Body of pancreas (tissue), 4 donors: ENCODE measurements at regions not wholly inside any gene's neighbourhood (a gene's known extent, or its start where the extent isn't known, plus 50 kb on each side); places are given as distances from the start of the nearest gene placed in this dataset.

ENCODE experiments used
- ATAC-seq: fragments of 150-250 bp; one replicate; pipeline ENCODE4 v1.9.1; 2016
- DNase-seq, 4 donors: peaks; one replicate each; pipeline ENCODE4 v3.0.0-alpha.2; 2019
- H3K27ac ChIP-seq, 4 donors: fragments of 200-600 bp; sonication (generic); 1 replicate in 3 of 4; 2 replicates in 1 of 4; pipeline versions ENCODE4 v1.5.1 to v1.6.1; 2016 to 2019; ENCODE audit warnings: mild to moderate bottlenecking in 1 of 4, mixed read lengths in 1 of 4, moderate library complexity in 1 of 4
- H3K27me3 ChIP-seq, 2 donors: fragments of 200-600 bp; sonication (generic); one replicate each; pipeline ENCODE4 v1.6.0; 2016; ENCODE audit warnings: mild to moderate bottlenecking in 1 of 2
- H3K36me3 ChIP-seq, 2 donors: fragments of 200-600 bp; sonication (generic); replicated peaks in 1 of 2; 2 replicates each; pipeline ENCODE4 v1.5.1; 2016; ENCODE audit warnings: low read depth in 2 of 2; ENCODE audit not compliant: insufficient read depth in 1 of 2
- H3K4me1 ChIP-seq: fragments of 200-600 bp; sonication (generic); one replicate; pipeline ENCODE4 v1.6.0; 2016
- H3K4me3 ChIP-seq, 2 donors: fragments of 200-600 bp; sonication (generic); 1 replicate in 1 of 2; 2 replicates in 1 of 2; pipeline ENCODE4 v1.5.1; 2016 to 2019
- H3K9me3 ChIP-seq, 3 donors: fragments of 200-600 bp; sonication (generic); 1 replicate in 2 of 3; 2 replicates in 1 of 3; pipeline ENCODE4 v1.5.1; 2016
- POLR2A ChIP-seq, 3 donors: fragments of 450-650 bp; IDR thresholded peaks; one replicate each; pipeline ENCODE4 v1.6.1; 2016; ENCODE audit warnings: antibody characterized with exemption in 3 of 3, mild to moderate bottlenecking in 2 of 3
- whole genome bisulfite sequencing, 2 donors: methylation state at CpG; one replicate each; pipeline ENCODE4 v1.1.5; 2017; 5-methylcytosine and 5-hydroxymethylcytosine counted together
- intact Hi-C: fragments of 100-400 bp; cut with DNase I; formaldehyde crosslinking; loops from one replicate; pipeline ENCODE4 v1.15.1; 2023
- TF ChIP-seq, protein P1 (sequence below), 7 experiments: fragments of 450-650 bp in 4 of 7; fragments of 200-600 bp in 3 of 7; sonication (generic) in 3 of 7; IDR thresholded peaks; one replicate each; pipeline ENCODE4 v1.5.1; 2016 to 2019; ENCODE audit warnings: antibody characterized with exemption in 7 of 7

DNA sequence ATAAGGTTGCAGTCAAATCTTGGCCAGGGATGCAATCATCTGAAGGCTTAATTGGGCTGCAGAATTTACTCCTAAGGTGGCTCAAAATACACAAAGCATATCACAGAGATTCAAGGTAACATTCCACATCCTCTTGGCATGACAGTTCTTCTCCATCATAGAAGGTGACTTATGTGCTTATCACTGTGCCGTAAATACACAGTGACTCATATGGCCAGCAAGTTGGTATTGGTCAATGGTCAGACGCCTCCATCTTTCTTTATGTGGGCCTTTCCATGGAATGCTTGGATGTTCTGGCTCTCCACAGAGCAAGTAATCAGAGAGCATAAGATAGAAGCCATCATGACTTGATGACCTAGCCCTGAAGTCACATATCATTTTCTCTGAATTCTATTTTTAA, 168.8 kb upstream of the ST8SIA2 start:
- WGBS, 2 donors: 81 to 82% methylated on average over 2 of the region's 2 CpGs
- intact Hi-C loops: loop anchor here (5.0 kb wide), 1 partner anchor 128 kb away; no protein-coding TSS in a partner anchor
- no peak for DNase-seq

GRCh38 chr15:92226020-92226612, 167.6 kb upstream of the ST8SIA2 start:
- no peaks in the 10 kb centered on the region for H3K4me1 ChIP-seq
- H3K9me3 ChIP-seq: peaks cover 0 to 10% (median 0%) of the 10 kb centered on the region in 3 donors
- TF ChIP-seq, protein P1, sequence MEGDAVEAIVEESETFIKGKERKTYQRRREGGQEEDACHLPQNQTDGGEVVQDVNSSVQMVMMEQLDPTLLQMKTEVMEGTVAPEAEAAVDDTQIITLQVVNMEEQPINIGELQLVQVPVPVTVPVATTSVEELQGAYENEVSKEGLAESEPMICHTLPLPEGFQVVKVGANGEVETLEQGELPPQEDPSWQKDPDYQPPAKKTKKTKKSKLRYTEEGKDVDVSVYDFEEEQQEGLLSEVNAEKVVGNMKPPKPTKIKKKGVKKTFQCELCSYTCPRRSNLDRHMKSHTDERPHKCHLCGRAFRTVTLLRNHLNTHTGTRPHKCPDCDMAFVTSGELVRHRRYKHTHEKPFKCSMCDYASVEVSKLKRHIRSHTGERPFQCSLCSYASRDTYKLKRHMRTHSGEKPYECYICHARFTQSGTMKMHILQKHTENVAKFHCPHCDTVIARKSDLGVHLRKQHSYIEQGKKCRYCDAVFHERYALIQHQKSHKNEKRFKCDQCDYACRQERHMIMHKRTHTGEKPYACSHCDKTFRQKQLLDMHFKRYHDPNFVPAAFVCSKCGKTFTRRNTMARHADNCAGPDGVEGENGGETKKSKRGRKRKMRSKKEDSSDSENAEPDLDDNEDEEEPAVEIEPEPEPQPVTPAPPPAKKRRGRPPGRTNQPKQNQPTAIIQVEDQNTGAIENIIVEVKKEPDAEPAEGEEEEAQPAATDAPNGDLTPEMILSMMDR (IDR thresholded peaks at IDR 0.05): peak in 6 of 7 experiments; percentile 30 to 56 (median 40)
- TF ChIP-seq POLR2A (IDR thresholded peaks at IDR 0.05): no peak
- WGBS, 2 donors: 24 to 42% methylated on average over 6 of the region's 6 CpGs
- H3K27ac ChIP-seq: no peak overlapping the region
- DNase-seq (peak in 1 of 4 donors; percentile 26), ATAC-seq (no peak)
- H3K27me3 ChIP-seq: no peaks in the 10 kb centered on the region
- no peaks in the 10 kb centered on the region for H3K36me3 ChIP-seq
- intact Hi-C loops: loop anchor here (5.0 kb wide), 1 partner anchor 129 kb away; no protein-coding TSS in a partner anchor
- H3K4me3 ChIP-seq: no peak overlapping the region

More for the DNA sequence above, 168.8 kb upstream of the ST8SIA2 start:
- no peak overlapping the region for H3K4me3 ChIP-seq
- H3K9me3 ChIP-seq: peaks cover 0 to 10% (median 0%) of the 10 kb centered on the region in 3 donors
- ATAC-seq: no peak
- no peaks in the 10 kb centered on the region for H3K36me3 ChIP-seq
- no peaks in the 10 kb centered on the region for H3K4me1 ChIP-seq
- no peak overlapping the region for H3K27ac ChIP-seq
- TF ChIP-seq, protein P1 (IDR thresholded peaks at IDR 0.05): no peak
- TF ChIP-seq POLR2A (IDR thresholded peaks at IDR 0.05): no peak
- no peaks in the 10 kb centered on the region for H3K27me3 ChIP-seq

- no peaks in the 10 kb centered on the region for H3K4me1 ChIP-seq
- H3K27ac ChIP-seq: no peak overlapping the region
- TF ChIP-seq, protein P1 (IDR thresholded peaks at IDR 0.05): no peak
- TF ChIP-seq POLR2A (IDR thresholded peaks at IDR 0.05): no peak
- no peaks in the 10 kb centered on the region for H3K27me3 ChIP-seq
- intact Hi-C loops: loop anchor here (5.0 kb wide), 1 partner anchor 132 kb away; no protein-coding TSS in a partner anchor
- H3K36me3 ChIP-seq: no peaks in the 10 kb centered on the region
- 26 to 41% methylated on average over 2 of the region's 2 CpGs for WGBS, 2 donors
- H3K9me3 ChIP-seq: peaks cover 0 to 2% (median 0%) of the 10 kb centered on the region in 3 donors
- no peak for ATAC-seq
- H3K4me3 ChIP-seq: no peak overlapping the region
- DNase-seq: no peak
These were observed 164.9 kb upstream of the ST8SIA2 start for GRCh38 chr15:92228830-92229229.

DNA sequence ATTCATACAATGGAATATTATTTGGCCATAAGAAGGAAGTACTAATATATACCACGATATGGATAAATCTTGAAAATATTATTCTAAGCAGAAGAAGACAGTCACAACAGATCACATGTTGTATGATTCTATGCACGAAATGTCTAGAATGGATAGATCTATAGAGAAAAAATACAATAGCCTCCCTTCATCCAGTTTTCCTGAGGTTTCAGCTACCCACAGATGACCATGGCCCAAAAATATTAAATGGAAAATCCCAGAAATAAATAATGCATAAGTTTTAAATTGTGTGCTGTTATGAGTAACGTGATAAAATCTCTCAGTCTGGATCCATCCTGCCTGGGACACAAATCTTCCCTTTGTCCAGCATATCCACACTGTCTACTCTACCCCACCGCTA, 162.2 kb upstream of the ST8SIA2 start:
- no peaks in the 10 kb centered on the region for H3K36me3 ChIP-seq
- H3K4me3 ChIP-seq: no peak overlapping the region
- no peaks in the 10 kb centered on the region for H3K4me1 ChIP-seq
- no peak overlapping the region for H3K27ac ChIP-seq
- TF ChIP-seq POLR2A (IDR thresholded peaks at IDR 0.05): no peak
- TF ChIP-seq, protein P1 (IDR thresholded peaks at IDR 0.05): no peak
- DNase-seq (no peak), ATAC-seq (no peak)
- WGBS, 2 donors: 37 to 46% methylated on average over 4 of the region's 4 CpGs
- H3K9me3 ChIP-seq: no peaks in the 10 kb centered on the region
- intact Hi-C loops: no loop called here
- no peaks in the 10 kb centered on the region for H3K27me3 ChIP-seq

DNA sequence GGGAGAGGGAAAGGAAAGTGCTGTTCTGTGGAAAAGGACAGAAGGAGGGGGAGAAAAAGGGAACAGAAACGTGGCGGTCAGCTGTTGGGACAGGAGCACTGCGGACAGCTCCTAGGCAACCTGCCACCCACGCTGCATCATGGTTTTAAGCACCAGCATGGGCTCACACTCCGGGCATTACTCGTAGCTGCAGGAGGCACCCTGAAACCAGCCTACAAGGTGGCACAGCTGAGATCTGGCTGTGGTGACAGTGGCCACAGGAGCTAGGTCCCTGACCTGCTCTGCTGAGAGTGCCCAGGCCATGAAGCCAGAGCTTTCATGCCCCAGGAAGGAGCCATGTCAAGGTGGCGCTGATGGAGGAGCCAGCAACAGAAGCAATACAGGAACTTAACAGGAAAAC, 161.4 kb upstream of the ST8SIA2 start:
- Histone ChIP-seq H3K4me3 (no peak overlapping the region), H3K36me3 (no peaks in the 10 kb centered on the region), H3K9me3 (no peaks in the 10 kb centered on the region), H3K27me3 (no peaks in the 10 kb centered on the region), H3K27ac (no peak overlapping the region), H3K4me1 (no peaks in the 10 kb centered on the region)
- TF ChIP-seq, protein P1 (IDR thresholded peaks at IDR 0.05): no peak
- no peak for TF ChIP-seq POLR2A (IDR thresholded peaks at IDR 0.05)
- no peak for ATAC-seq
- no peak for DNase-seq
- 51 to 63% methylated on average over 7 of the region's 7 CpGs for WGBS, 2 donors
- intact Hi-C loops: no loop called here
